Dermis blood vessel endothelial cell (primary cell): ENCODE measurements at regions not wholly inside any gene's neighbourhood (a gene's known extent, or its start where the extent isn't known, plus 50 kb on each side); places are given as distances from the start of the nearest gene placed in this dataset.
"Not testable (repeated sequence)": the region's sequence is repeated elsewhere in the genome, so short reads cannot be mapped to it uniquely, and the experiment has no call there.

Experiments used
- DNase-seq: peaks from one replicate; pipeline ENCODE4 v3.0.0; 2010

- no peak for DNase-seq
These were observed 196.3 kb downstream of the EPM2A start for GRCh38 chr6:145538989-145539388.

- DNase-seq: no peak
These were observed 195.5 kb downstream of the EPM2A start for GRCh38 chr6:145539831-145540230.

GRCh38 chr6:145540741-145541140, 194.6 kb downstream of the EPM2A start:
- no peak for DNase-seq

GRCh38 chr6:145544041-145544440, 191.3 kb downstream of the EPM2A start:
- DNase-seq: no peak

- no peak for DNase-seq
These were observed 190.8 kb downstream of the EPM2A start for GRCh38 chr6:145544514-145544913.

GRCh38 chr6:145546265-145546664, 189.1 kb downstream of the EPM2A start:
- DNase-seq: no peak

- DNase-seq: no peak
These were observed 187.6 kb downstream of the EPM2A start for GRCh38 chr6:145547594-145548335.

GRCh38 chr6:145548933-145549648, 186.2 kb downstream of the EPM2A start:
- no peak for DNase-seq

- DNase-seq: no peak
These were observed 184.2 kb downstream of the EPM2A start for GRCh38 chr6:145551164-145551563.

- no peak for DNase-seq
These were observed 180.2 kb downstream of the EPM2A start for GRCh38 chr6:145555084-145555483.

- no peak for DNase-seq
These were observed 177.8 kb downstream of the EPM2A start for GRCh38 chr6:145557474-145557873.

- no peak for DNase-seq
These were observed 175.5 kb downstream of the EPM2A start for GRCh38 chr6:145559836-145560235.

- DNase-seq: no peak
These were observed 173.9 kb downstream of the EPM2A start for GRCh38 chr6:145561095-145562072.

- DNase-seq: no peak
These were observed 172.3 kb downstream of the EPM2A start for GRCh38 chr6:145562771-145563615.

- no peak for DNase-seq
These were observed 170.8 kb downstream of the EPM2A start for GRCh38 chr6:145564553-145564952.

- no peak for DNase-seq
These were observed 167.6 kb downstream of the EPM2A start for GRCh38 chr6:145567684-145568252.

- DNase-seq: no peak
These were observed 166.2 kb downstream of the EPM2A start for GRCh38 chr6:145569140-145569539.

- not testable (repeated sequence) for DNase-seq
These were observed 165.0 kb downstream of the EPM2A start for GRCh38 chr6:145570336-145570735.

GRCh38 chr6:145574269-145574668, 161.1 kb downstream of the EPM2A start:
- DNase-seq: not testable (repeated sequence)
